Lung (tissue), 11 donors: ENCODE measurements at regions not wholly inside any gene's neighbourhood (a gene's known extent, or its start where the extent isn't known, plus 50 kb on each side); places are given as distances from the start of the nearest gene placed in this dataset.

Source experiments
- ATAC-seq: fragments of 200-7000 bp; cut with Tn5 transposase; one replicate; pipeline ENCODE4 v1.9.1; 2020; ENCODE audit warnings: moderate number of reproducible peaks; ENCODE audit not compliant: insufficient read depth, low FRiP score
- DNase-seq, 3 donors: peaks; one replicate each; pipeline ENCODE4 v3.0.0-alpha.2; 2013 to 2017
- H3K27ac ChIP-seq, 2 donors: one replicate each; pipeline ENCODE4 v1.5.1; 2013; ENCODE audit warnings: mild to moderate bottlenecking in 2 of 2, moderate library complexity in 2 of 2, control low read depth in 1 of 2, inconsistent platforms in 1 of 2, low read depth in 1 of 2, low read length in 1 of 2
- H3K27me3 ChIP-seq, 3 donors: one replicate each; pipeline ENCODE4 v1.5.1; 2013; ENCODE audit warnings: low read length in 2 of 3; ENCODE audit not compliant: control insufficient read depth in 3 of 3, insufficient read depth in 3 of 3
- H3K36me3 ChIP-seq, 4 donors: one replicate each; pipeline ENCODE4 v1.5.1; 2013; ENCODE audit warnings: low read length in 4 of 4, mild to moderate bottlenecking in 1 of 4, moderate library complexity in 1 of 4; ENCODE audit not compliant: control insufficient read depth in 4 of 4, insufficient read depth in 4 of 4
- H3K4me1 ChIP-seq, 5 donors: one replicate each; pipeline ENCODE4 v1.5.1; 2013; ENCODE audit warnings: low read length in 5 of 5, mild to moderate bottlenecking in 2 of 5, moderate library complexity in 1 of 5; ENCODE audit not compliant: control insufficient read depth in 5 of 5, insufficient read depth in 5 of 5
- H3K4me3 ChIP-seq: one replicate; pipeline ENCODE4 v1.5.1; 2013; ENCODE audit warnings: mild to moderate bottlenecking, control low read depth, moderate library complexity
- H3K9ac ChIP-seq, 2 donors: one replicate each; pipeline ENCODE4 v1.5.1; 2013; ENCODE audit warnings: low read length in 2 of 2, control low read depth in 1 of 2; ENCODE audit not compliant: insufficient read depth in 1 of 2
- H3K9me3 ChIP-seq, 4 donors: one replicate each; pipeline ENCODE4 v1.5.1; 2013; ENCODE audit warnings: low read length in 3 of 4, mild to moderate bottlenecking in 1 of 4, moderate library complexity in 1 of 4; ENCODE audit not compliant: control insufficient read depth in 4 of 4, insufficient read depth in 3 of 4
- WGBS, 2 donors: extraction: QIAGEN DNeasy Blood & Tissue Kit; methylation state at CpG; one replicate each; pipeline ENCODE4 v1.1.7; 2013; 5-methylcytosine and 5-hydroxymethylcytosine counted together
- TF ChIP-seq, protein P1 (sequence below): IDR thresholded peaks from 2 replicates; pipeline ENCODE4 v1.5.1; 2012; ENCODE audit warnings: mild to moderate bottlenecking; ENCODE audit errors: control extremely low read depth, extremely low read depth
- donor health status: control.
- donor health status: control.
- donor health status: Bipolar disorder and iron deficiency.
- donor health status: healthy.
- donor health status: DM: yes; HTN: yes; CAD: no.

DNA sequence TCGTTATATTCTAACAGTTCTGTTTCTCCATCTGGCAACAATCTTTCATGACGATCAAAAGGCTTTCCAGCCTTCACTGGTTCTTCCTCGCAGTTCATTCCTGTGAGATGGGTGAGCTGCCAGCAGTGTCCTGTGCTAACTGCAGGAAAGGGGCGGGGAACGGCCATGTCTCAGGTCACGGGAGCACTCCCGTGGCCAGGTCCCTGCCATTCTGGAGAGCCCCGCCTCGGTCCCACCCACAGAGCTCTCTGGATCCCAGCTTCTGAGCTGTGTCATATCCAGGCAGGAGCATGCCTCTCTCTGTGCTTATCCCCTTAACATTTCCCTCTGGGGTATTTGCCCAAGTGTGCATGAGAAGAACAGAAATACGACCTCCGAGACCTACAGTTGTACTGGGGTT lies 297.8 kb upstream of the IRX2 start:
- DNase-seq (no peak), ATAC-seq (no peak)
- Histone ChIP-seq H3K36me3 (no peaks in the 10 kb centered on the region), H3K9me3 (peaks cover 0 to 3% (median 0%) of the 10 kb centered on the region in 4 donors), H3K4me3 (no peak overlapping the region), H3K27me3 (no peaks in the 10 kb centered on the region), H3K4me1 (no peaks in the 10 kb centered on the region), H3K9ac (no peak overlapping the region), H3K27ac (no peak overlapping the region)
- TF ChIP-seq, protein P1, sequence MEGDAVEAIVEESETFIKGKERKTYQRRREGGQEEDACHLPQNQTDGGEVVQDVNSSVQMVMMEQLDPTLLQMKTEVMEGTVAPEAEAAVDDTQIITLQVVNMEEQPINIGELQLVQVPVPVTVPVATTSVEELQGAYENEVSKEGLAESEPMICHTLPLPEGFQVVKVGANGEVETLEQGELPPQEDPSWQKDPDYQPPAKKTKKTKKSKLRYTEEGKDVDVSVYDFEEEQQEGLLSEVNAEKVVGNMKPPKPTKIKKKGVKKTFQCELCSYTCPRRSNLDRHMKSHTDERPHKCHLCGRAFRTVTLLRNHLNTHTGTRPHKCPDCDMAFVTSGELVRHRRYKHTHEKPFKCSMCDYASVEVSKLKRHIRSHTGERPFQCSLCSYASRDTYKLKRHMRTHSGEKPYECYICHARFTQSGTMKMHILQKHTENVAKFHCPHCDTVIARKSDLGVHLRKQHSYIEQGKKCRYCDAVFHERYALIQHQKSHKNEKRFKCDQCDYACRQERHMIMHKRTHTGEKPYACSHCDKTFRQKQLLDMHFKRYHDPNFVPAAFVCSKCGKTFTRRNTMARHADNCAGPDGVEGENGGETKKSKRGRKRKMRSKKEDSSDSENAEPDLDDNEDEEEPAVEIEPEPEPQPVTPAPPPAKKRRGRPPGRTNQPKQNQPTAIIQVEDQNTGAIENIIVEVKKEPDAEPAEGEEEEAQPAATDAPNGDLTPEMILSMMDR: no peak
- 86 to 90% methylated on average over 11 of the region's 11 CpGs for WGBS, 2 donors

DNA sequence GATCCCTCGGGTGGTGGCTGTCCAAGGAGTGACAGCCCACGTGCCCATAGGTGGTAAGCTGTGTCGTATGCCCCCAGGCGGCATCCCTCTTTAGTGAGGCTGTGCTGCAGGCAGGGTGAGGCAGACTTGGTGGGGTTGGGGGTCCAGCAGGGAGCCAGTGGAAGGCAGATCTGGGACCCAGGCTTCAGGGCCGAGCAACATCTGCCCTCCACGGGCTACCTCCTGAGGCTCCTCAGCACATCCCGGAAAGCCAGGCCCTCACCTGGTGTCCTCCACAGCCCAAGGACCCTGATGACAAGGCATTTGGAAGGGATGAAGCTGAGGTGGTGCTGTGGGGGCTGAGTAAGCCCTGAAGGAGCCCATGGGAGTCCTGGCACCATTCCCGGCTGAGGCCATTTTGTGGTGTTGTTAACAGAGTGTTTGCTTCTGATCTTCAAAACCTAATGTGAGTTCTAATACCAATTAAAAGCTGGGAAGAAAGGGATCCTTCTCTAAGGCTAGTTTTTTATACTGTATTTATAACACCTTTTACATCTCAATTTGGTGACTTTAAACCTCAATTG lies 295.8 kb upstream of the IRX2 start:
- Histone ChIP-seq H3K27me3 (no peaks in the 10 kb centered on the region), H3K27ac (no peak overlapping the region), H3K9me3 (peaks cover 0 to 3% (median 0%) of the 10 kb centered on the region in 4 donors), H3K9ac (no peak overlapping the region), H3K4me3 (no peak overlapping the region), H3K4me1 (no peaks in the 10 kb centered on the region), H3K36me3 (no peaks in the 10 kb centered on the region)
- 91 to 95% methylated on average over 8 of the region's 8 CpGs for WGBS, 2 donors
- no peak for DNase-seq
- TF ChIP-seq, protein P1: no peak
- ATAC-seq: no peak

DNA sequence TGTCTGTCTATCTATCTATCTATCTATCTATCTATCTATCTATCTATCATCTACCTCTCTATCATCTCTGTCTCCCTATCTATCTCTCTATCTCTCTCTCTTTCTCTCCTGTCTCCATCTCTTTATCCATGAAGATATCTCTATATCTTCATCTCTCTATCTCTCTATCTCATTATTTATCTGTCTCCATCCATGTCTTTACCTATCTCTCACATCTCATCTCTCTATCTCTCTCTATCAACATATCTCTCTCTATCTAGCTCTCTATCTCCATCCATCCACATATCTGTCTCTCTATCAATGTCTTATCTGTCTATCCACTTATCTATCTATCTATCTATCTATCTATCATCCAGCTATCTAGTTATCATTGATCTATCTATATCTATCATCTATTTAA lies 292.1 kb upstream of the IRX2 start:
- no peak for ATAC-seq
- no peaks in the 10 kb centered on the region for H3K9me3 ChIP-seq
- H3K27ac ChIP-seq: no peak overlapping the region
- no peaks in the 10 kb centered on the region for H3K4me1 ChIP-seq
- no peak for DNase-seq
- no peaks in the 10 kb centered on the region for H3K36me3 ChIP-seq
- H3K4me3 ChIP-seq: no peak overlapping the region
- TF ChIP-seq, protein P1: no peak
- H3K27me3 ChIP-seq: no peaks in the 10 kb centered on the region
- H3K9ac ChIP-seq: no peak overlapping the region

DNA sequence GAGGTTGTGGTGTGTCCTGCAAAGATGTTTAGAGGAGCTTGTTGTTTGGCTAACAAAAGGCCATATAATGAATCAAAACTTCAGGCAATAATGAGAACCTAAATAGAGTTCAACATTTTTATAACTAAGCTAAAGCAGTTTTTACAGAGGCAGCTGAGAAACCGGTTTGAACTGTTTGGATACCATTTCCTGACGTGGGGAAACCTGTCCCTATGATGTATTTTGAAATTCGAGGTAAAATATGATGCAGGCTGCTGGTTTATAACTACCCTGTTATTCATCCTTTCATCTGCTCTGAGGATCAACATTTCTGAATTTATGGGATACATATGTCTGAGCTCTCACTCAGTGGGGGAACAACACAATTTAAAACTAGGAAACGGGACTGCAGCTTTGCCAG lies 289.5 kb upstream of the IRX2 start:
- ATAC-seq (no peak), DNase-seq (peak in 2 of 3 donors; percentile 17 to 55)
- H3K4me1 ChIP-seq: no peaks in the 10 kb centered on the region
- no peak overlapping the region for H3K9ac ChIP-seq
- peaks cover 0 to 2% (median 0%) of the 10 kb centered on the region in 4 donors for H3K9me3 ChIP-seq
- no peak overlapping the region for H3K27ac ChIP-seq
- 57 to 61% methylated on average over 4 of the region's 4 CpGs for WGBS, 2 donors
- TF ChIP-seq, protein P1: no peak
- H3K4me3 ChIP-seq: no peak overlapping the region
- H3K27me3 ChIP-seq: no peaks in the 10 kb centered on the region
- no peaks in the 10 kb centered on the region for H3K36me3 ChIP-seq
